ENCODE measurements at regions not wholly inside any gene's neighbourhood (a gene's known extent, or its start where the extent isn't known, plus 50 kb on each side); places are given as distances from the start of the nearest gene placed in this dataset.
"Not testable (repeated sequence)": the region's sequence is repeated elsewhere in the genome, so short reads cannot be mapped to it uniquely, and the experiment has no call there.

GRCh38 chrX:1750267-1750666, 135.4 kb downstream of the ASMT start:
- H3K4me1 Mint-ChIP-seq, result peaks cover 5% of the 10 kb centered on the region
- ATAC-seq, result no peak
- H3K4me3 Mint-ChIP-seq, result no peak overlapping the region
- no peaks in the 10 kb centered on the region for H3K27me3 Mint-ChIP-seq
- H3K27ac Mint-ChIP-seq, result no peak overlapping the region
- H3K9me3 Mint-ChIP-seq, result peaks cover 15 to 35% of the 10 kb centered on the region in 2 donors
- DNase-seq, result no peak

- Mint-ChIP-seq H3K27ac (no peak overlapping the region), H3K4me1 (peaks cover 5% of the 10 kb centered on the region)
- no peak for ATAC-seq
Observed at GRCh38 chrX:1751781-1752180, 136.9 kb downstream of the ASMT start.

GRCh38 chrX:1752799-1753198, 137.9 kb downstream of the ASMT start:
- H3K4me3 Mint-ChIP-seq, ATAC-seq, H3K27me3 Mint-ChIP-seq, H3K4me1 Mint-ChIP-seq, H3K27ac Mint-ChIP-seq, DNase-seq: not testable (repeated sequence)
- peaks cover 24 to 31% of the 10 kb centered on the region in 2 donors for H3K9me3 Mint-ChIP-seq

More at GRCh38 chrX:1751781-1752180, 136.9 kb downstream of the ASMT start:
- Mint-ChIP-seq H3K9me3 (peaks cover 20 to 29% of the 10 kb centered on the region in 2 donors), H3K27me3 (no peaks in the 10 kb centered on the region), H3K4me3 (no peak overlapping the region)
- no peak for DNase-seq

GRCh38 chrX:1754077-1754476, 139.2 kb downstream of the ASMT start:
- Mint-ChIP-seq H3K4me1 (peaks cover 5% of the 10 kb centered on the region), H3K27ac (no peak overlapping the region), H3K9me3 (peaks cover 26 to 32% of the 10 kb centered on the region in 2 donors), H3K27me3 (no peaks in the 10 kb centered on the region), H3K4me3 (no peak overlapping the region)
- DNase-seq (no peak), ATAC-seq (no peak)

- Mint-ChIP-seq H3K9me3 (peaks cover 30 to 44% of the 10 kb centered on the region in 2 donors), H3K4me3 (no peak overlapping the region), H3K4me1 (peaks cover 5% of the 10 kb centered on the region), H3K27ac (no peak overlapping the region), H3K27me3 (no peaks in the 10 kb centered on the region)
- DNase-seq (no peak), ATAC-seq (no peak)
Observed at GRCh38 chrX:1763294-1763693, 148.4 kb downstream of the ASMT start.

- DNase-seq, result peak; percentile 6 to 13
- H3K4me1 Mint-ChIP-seq, ATAC-seq, H3K4me3 Mint-ChIP-seq, H3K27me3 Mint-ChIP-seq: not testable (repeated sequence)
- H3K27ac Mint-ChIP-seq, result peak overlapping the region in 1 of 2 donors; percentile 24
- peaks cover 34 to 47% of the 10 kb centered on the region in 2 donors for H3K9me3 Mint-ChIP-seq
Observed at GRCh38 chrX:1764883-1765364, 150.1 kb downstream of the ASMT start.

- Mint-ChIP-seq H3K4me1 (peaks cover 5% of the 10 kb centered on the region), H3K9me3 (peaks cover 45 to 62% of the 10 kb centered on the region in 2 donors), H3K27ac (no peak overlapping the region), H3K4me3 (no peak overlapping the region), H3K27me3 (no peaks in the 10 kb centered on the region)
- ATAC-seq, result no peak
- DNase-seq, result no peak
Observed at GRCh38 chrX:1767026-1767425, 152.2 kb downstream of the ASMT start.

- H3K9me3 Mint-ChIP-seq, result peaks cover 14 to 24% of the 10 kb centered on the region in 2 donors
- no peaks in the 10 kb centered on the region for H3K27me3 Mint-ChIP-seq
- DNase-seq (no peak), ATAC-seq (no peak)
- H3K4me3 Mint-ChIP-seq, result no peak overlapping the region
- no peaks in the 10 kb centered on the region for H3K4me1 Mint-ChIP-seq
- H3K27ac Mint-ChIP-seq, result no peak overlapping the region
Observed at GRCh38 chrX:1778817-1779216, 164.0 kb downstream of the ASMT start.

GRCh38 chrX:1779626-1780025, 164.8 kb downstream of the ASMT start:
- no peaks in the 10 kb centered on the region for H3K27me3 Mint-ChIP-seq
- H3K4me1 Mint-ChIP-seq, result no peaks in the 10 kb centered on the region
- H3K27ac Mint-ChIP-seq, result no peak overlapping the region

GRCh38 chrX:1781766-1782165, 166.9 kb downstream of the ASMT start:
- ATAC-seq, result no peak
- Mint-ChIP-seq H3K4me3 (no peak overlapping the region), H3K9me3 (peaks cover 19 to 23% of the 10 kb centered on the region in 2 donors), H3K4me1 (no peaks in the 10 kb centered on the region), H3K27me3 (no peaks in the 10 kb centered on the region), H3K27ac (no peak overlapping the region)
- no peak for DNase-seq

More at GRCh38 chrX:1779626-1780025, 164.8 kb downstream of the ASMT start:
- DNase-seq (no peak), ATAC-seq (no peak)
- peaks cover 13 to 18% of the 10 kb centered on the region in 2 donors for H3K9me3 Mint-ChIP-seq
- no peak overlapping the region for H3K4me3 Mint-ChIP-seq

GRCh38 chrX:1784773-1785172, 169.9 kb downstream of the ASMT start:
- H3K27me3 Mint-ChIP-seq, result no peaks in the 10 kb centered on the region
- DNase-seq, result no peak
- H3K4me1 Mint-ChIP-seq, result no peaks in the 10 kb centered on the region
- peaks cover 19 to 22% of the 10 kb centered on the region in 2 donors for H3K9me3 Mint-ChIP-seq
- ATAC-seq, result no peak
- no peak overlapping the region for H3K4me3 Mint-ChIP-seq
- no peak overlapping the region for H3K27ac Mint-ChIP-seq

- no peak overlapping the region for H3K27ac Mint-ChIP-seq
- H3K27me3 Mint-ChIP-seq, result no peaks in the 10 kb centered on the region
- H3K9me3 Mint-ChIP-seq, result peaks cover 13 to 22% of the 10 kb centered on the region in 2 donors
- DNase-seq (no peak), ATAC-seq (no peak)
- no peak overlapping the region for H3K4me3 Mint-ChIP-seq
- H3K4me1 Mint-ChIP-seq, result no peaks in the 10 kb centered on the region
Observed at GRCh38 chrX:1788300-1788911, 173.5 kb downstream of the ASMT start.

GRCh38 chrX:1792636-1793035, 177.8 kb downstream of the ASMT start:
- Mint-ChIP-seq H3K9me3 (no peaks in the 10 kb centered on the region), H3K4me1 (no peaks in the 10 kb centered on the region), H3K27me3 (no peaks in the 10 kb centered on the region), H3K4me3 (no peak overlapping the region), H3K27ac (no peak overlapping the region)
- DNase-seq (no peak), ATAC-seq (no peak)

- DNase-seq, result no peak
- Mint-ChIP-seq H3K4me3 (no peak overlapping the region), H3K27ac (no peak overlapping the region), H3K4me1 (no peaks in the 10 kb centered on the region), H3K9me3 (no peaks in the 10 kb centered on the region), H3K27me3 (no peaks in the 10 kb centered on the region)
- ATAC-seq, result peak; percentile 39
Observed at GRCh38 chrX:1794586-1794985, 179.7 kb downstream of the ASMT start.

GRCh38 chrX:1802912-1803311, 188.1 kb downstream of the ASMT start:
- no peak overlapping the region for H3K27ac Mint-ChIP-seq
- H3K27me3 Mint-ChIP-seq, result peaks cover 7% of the 10 kb centered on the region
- no peak for DNase-seq
- no peaks in the 10 kb centered on the region for H3K9me3 Mint-ChIP-seq
- H3K4me3 Mint-ChIP-seq, result no peak overlapping the region
- H3K4me1 Mint-ChIP-seq, result no peaks in the 10 kb centered on the region
- ATAC-seq, result no peak

GRCh38 chrX:1803741-1804140, 188.9 kb downstream of the ASMT start:
- Mint-ChIP-seq H3K27me3 (peaks cover 7% of the 10 kb centered on the region), H3K4me1 (no peaks in the 10 kb centered on the region), H3K9me3 (no peaks in the 10 kb centered on the region), H3K4me3 (no peak overlapping the region), H3K27ac (no peak overlapping the region)
- no peak for DNase-seq
- ATAC-seq, result no peak

- peaks cover 7% of the 10 kb centered on the region for H3K27me3 Mint-ChIP-seq
- no peaks in the 10 kb centered on the region for H3K4me1 Mint-ChIP-seq
- ATAC-seq (no peak), DNase-seq (no peak)
- H3K27ac Mint-ChIP-seq, result no peak overlapping the region
- peaks cover 0 to 8% of the 10 kb centered on the region in 2 donors for H3K9me3 Mint-ChIP-seq
- H3K4me3 Mint-ChIP-seq, result no peak overlapping the region
Observed at GRCh38 chrX:1807301-1807731, 192.5 kb downstream of the ASMT start.

Measured in stimulated activated naive CD8-positive, alpha-beta T cell treated with anti-CD3 and anti-CD28 coated beads, Interleukin-15, amount 100 ng/mL, for 72 hours (primary cell).